ENCODE measurements at regions not wholly inside any gene's neighbourhood (a gene's known extent, or its start where the extent isn't known, plus 50 kb on each side); places are given as distances from the start of the nearest gene placed in this dataset.
A peak's percentile ranks its signal among the peaks of the same experiment; 100 is the strongest.

- DNase-seq (no peak), ATAC-seq (ENCODE audit: low read depth) (no peak)
- Mint-ChIP-seq H3K9me3 (ENCODE audit: insufficient read depth) (no peaks in the 10 kb centered on the region), H3K27me3 (peaks cover 62% of the 10 kb centered on the region), H3K4me1 (peaks cover 16% of the 10 kb centered on the region), H3K4me3 (no peak overlapping the region), H3K27ac (no peak overlapping the region)
- Histone ChIP-seq H3K9me3 (ENCODE audit: control extremely low read depth in 1 of 3, control insufficient read depth in 2 of 3, insufficient read depth in 1 of 3, low read length in 2 of 3) (no peaks in the 10 kb centered on the region), H3K9ac (ENCODE audit: low read length) (no peak overlapping the region), H3K4me3 (ENCODE audit: control extremely low read depth in 1 of 5, extremely low read depth in 1 of 5, insufficient read depth in 1 of 5, low read depth in 2 of 5, low read length in 4 of 5) (no peak overlapping the region), H3K4me1 (ENCODE audit: control insufficient read depth in 2 of 2, insufficient read depth in 2 of 2, low read length in 2 of 2) (peaks cover 6 to 14% of the 10 kb centered on the region in 2 donors), H3K36me3 (replicated peaks in 1 of 2; ENCODE audit: control extremely low read depth in 1 of 2, control insufficient read depth in 1 of 2, extremely low read depth in 1 of 2, insufficient read depth in 2 of 2, low read length in 1 of 2) (no peaks in the 10 kb centered on the region), H2AFZ (ENCODE audit: insufficient read depth, low read depth, low read length, poor library complexity, severe bottlenecking) (no peak overlapping the region), H3K27ac (ENCODE audit: low read length in 2 of 2) (no peak overlapping the region), H4K20me1 (ENCODE audit: control insufficient read depth, insufficient read depth, low read length, poor library complexity, severe bottlenecking) (no peaks in the 10 kb centered on the region), H3K79me2 (ENCODE audit: control insufficient read depth, insufficient read depth, low read length) (no peaks in the 10 kb centered on the region), H3K4me2 (replicated peaks; ENCODE audit: low read depth, low read length, poor library complexity, severe bottlenecking) (no peak overlapping the region), H3K27me3 (replicated peaks in 1 of 4; ENCODE audit: control extremely low read depth in 1 of 4, control insufficient read depth in 3 of 4, insufficient read depth in 4 of 4, low read length in 3 of 4) (peaks cover 0 to 31% (median 7%) of the 10 kb centered on the region in 4 experiments)
- WGBS (ENCODE audit: insufficient coverage), result 100% methylated on average over 3 of the region's 4 CpGs
- ChIA-PET CTCF (interaction anchor here (1.9 kb wide), 1 partner anchor 18 kb away, joined by 4 read pairs; no protein-coding TSS in a partner anchor), POLR2A (no interaction called here)
- intact Hi-C loops (cut with micrococcal nuclease), result no loop called here
- TF ChIP-seq EZH2 (IDR thresholded peaks at IDR 0.05; ENCODE audit: borderline replicate concordance, insufficient read depth, low read depth, low read length, poor library complexity, severe bottlenecking) (no peak), CTCF (IDR thresholded peaks at IDR 0.05) (no peak)
These were observed 70.6 kb upstream of the CAPRIN2 start for GRCh38 chr12:30825341-30825740.

GRCh38 chr12:30824311-30824710 is 69.6 kb upstream of the CAPRIN2 start:
- Histone ChIP-seq H2AFZ (ENCODE audit: insufficient read depth, low read depth, low read length, poor library complexity, severe bottlenecking) (no peak overlapping the region), H3K27me3 (replicated peaks in 1 of 4; ENCODE audit: control extremely low read depth in 1 of 4, control insufficient read depth in 3 of 4, insufficient read depth in 4 of 4, low read length in 3 of 4) (peaks cover 0 to 33% (median 6%) of the 10 kb centered on the region in 4 experiments), H3K9ac (ENCODE audit: low read length) (no peak overlapping the region), H3K9me3 (ENCODE audit: control extremely low read depth in 1 of 3, control insufficient read depth in 2 of 3, insufficient read depth in 1 of 3, low read length in 2 of 3) (no peaks in the 10 kb centered on the region), H4K20me1 (ENCODE audit: control insufficient read depth, insufficient read depth, low read length, poor library complexity, severe bottlenecking) (no peaks in the 10 kb centered on the region), H3K36me3 (replicated peaks in 1 of 2; ENCODE audit: control extremely low read depth in 1 of 2, control insufficient read depth in 1 of 2, extremely low read depth in 1 of 2, insufficient read depth in 2 of 2, low read length in 1 of 2) (no peaks in the 10 kb centered on the region), H3K4me2 (replicated peaks; ENCODE audit: low read depth, low read length, poor library complexity, severe bottlenecking) (no peak overlapping the region), H3K4me3 (ENCODE audit: control extremely low read depth in 1 of 5, extremely low read depth in 1 of 5, insufficient read depth in 1 of 5, low read depth in 2 of 5, low read length in 4 of 5) (no peak overlapping the region), H3K4me1 (ENCODE audit: control insufficient read depth in 2 of 2, insufficient read depth in 2 of 2, low read length in 2 of 2) (peaks cover 6 to 14% of the 10 kb centered on the region in 2 donors), H3K27ac (ENCODE audit: low read length in 2 of 2) (no peak overlapping the region), H3K79me2 (ENCODE audit: control insufficient read depth, insufficient read depth, low read length) (no peaks in the 10 kb centered on the region)
- CTCF ChIA-PET, result interaction anchor here (1.4 to 1.9 kb wide), 2 partner anchors 17 to 18 kb away, joined by 4 read pairs; no protein-coding TSS in a partner anchor
- Mint-ChIP-seq H3K4me1 (peaks cover 16% of the 10 kb centered on the region), H3K27ac (no peak overlapping the region), H3K9me3 (ENCODE audit: insufficient read depth) (no peaks in the 10 kb centered on the region), H3K27me3 (peaks cover 62% of the 10 kb centered on the region), H3K4me3 (peak overlapping the region; percentile 50)
- DNase-seq (no peak), ATAC-seq (ENCODE audit: low read depth) (no peak)
- TF ChIP-seq CTCF (IDR thresholded peaks at IDR 0.05) (no peak), EZH2 (IDR thresholded peaks at IDR 0.05; ENCODE audit: borderline replicate concordance, insufficient read depth, low read depth, low read length, poor library complexity, severe bottlenecking) (no peak)
- intact Hi-C loops (cut with micrococcal nuclease), result no loop called here
- 100% methylated on average over 3 of the region's 5 CpGs for WGBS (ENCODE audit: insufficient coverage)
- POLR2A ChIA-PET, result no interaction called here

Measured in B cell (primary cell).